ENCODE measurements at regions not wholly inside any gene's neighbourhood (a gene's known extent, or its start where the extent isn't known, plus 50 kb on each side); places are given as distances from the start of the nearest gene placed in this dataset.
"Not testable (repeated sequence)": the region's sequence is repeated elsewhere in the genome, so short reads cannot be mapped to it uniquely, and the experiment has no call there.

DNA sequence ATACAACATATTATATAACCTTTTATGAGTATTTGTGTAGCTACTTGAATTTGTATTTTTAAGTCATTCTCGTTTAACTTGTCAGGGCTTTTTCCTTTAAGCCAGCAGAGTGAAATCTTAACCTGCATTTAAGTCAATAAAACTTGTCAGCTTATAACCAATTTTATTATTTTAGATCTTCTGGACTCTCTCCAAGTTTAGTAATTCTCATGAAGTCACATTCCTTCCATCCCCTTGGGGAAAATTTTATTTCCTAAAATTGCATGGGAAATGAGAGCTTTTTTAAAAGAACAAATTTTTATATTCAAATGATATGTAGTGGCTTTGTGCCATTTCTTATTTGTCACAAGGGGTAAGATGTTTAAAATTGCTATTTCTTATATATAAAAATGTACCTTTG, 74.0 kb downstream of the SEPTIN7 start:
- intact Hi-C loops (cut with DNase I): loop anchor here in 2 of 10 donors (10.0 kb wide), 2 partner anchors 50 to 70 kb away; partner anchors contain the start of gene SEPTIN7 (in 1 of the 2)
- no peak for DNase-seq
- Histone ChIP-seq H3K27ac (peak overlapping the region in 6 of 12 donors; percentile 2 to 59 (median 22)), H3K9me3 (no peaks in the 10 kb centered on the region), H3K4me3 (no peak overlapping the region), H3K4me1 (peaks cover 0 to 52% (median 23%) of the 10 kb centered on the region in 12 donors), H3K27me3 (no peaks in the 10 kb centered on the region), H3K36me3 (peaks cover 0 to 33% (median 24%) of the 10 kb centered on the region in 9 donors)
- no peak for ATAC-seq
- no peak for TF ChIP-seq POLR2A (IDR thresholded peaks at IDR 0.05)
- TF ChIP-seq, protein P1, sequence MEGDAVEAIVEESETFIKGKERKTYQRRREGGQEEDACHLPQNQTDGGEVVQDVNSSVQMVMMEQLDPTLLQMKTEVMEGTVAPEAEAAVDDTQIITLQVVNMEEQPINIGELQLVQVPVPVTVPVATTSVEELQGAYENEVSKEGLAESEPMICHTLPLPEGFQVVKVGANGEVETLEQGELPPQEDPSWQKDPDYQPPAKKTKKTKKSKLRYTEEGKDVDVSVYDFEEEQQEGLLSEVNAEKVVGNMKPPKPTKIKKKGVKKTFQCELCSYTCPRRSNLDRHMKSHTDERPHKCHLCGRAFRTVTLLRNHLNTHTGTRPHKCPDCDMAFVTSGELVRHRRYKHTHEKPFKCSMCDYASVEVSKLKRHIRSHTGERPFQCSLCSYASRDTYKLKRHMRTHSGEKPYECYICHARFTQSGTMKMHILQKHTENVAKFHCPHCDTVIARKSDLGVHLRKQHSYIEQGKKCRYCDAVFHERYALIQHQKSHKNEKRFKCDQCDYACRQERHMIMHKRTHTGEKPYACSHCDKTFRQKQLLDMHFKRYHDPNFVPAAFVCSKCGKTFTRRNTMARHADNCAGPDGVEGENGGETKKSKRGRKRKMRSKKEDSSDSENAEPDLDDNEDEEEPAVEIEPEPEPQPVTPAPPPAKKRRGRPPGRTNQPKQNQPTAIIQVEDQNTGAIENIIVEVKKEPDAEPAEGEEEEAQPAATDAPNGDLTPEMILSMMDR (IDR thresholded peaks at IDR 0.05): no peak
- WGBS, 4 donors: 52 to 68% (median 59%) methylated on average over 1 of the region's 1 CpG

DNA sequence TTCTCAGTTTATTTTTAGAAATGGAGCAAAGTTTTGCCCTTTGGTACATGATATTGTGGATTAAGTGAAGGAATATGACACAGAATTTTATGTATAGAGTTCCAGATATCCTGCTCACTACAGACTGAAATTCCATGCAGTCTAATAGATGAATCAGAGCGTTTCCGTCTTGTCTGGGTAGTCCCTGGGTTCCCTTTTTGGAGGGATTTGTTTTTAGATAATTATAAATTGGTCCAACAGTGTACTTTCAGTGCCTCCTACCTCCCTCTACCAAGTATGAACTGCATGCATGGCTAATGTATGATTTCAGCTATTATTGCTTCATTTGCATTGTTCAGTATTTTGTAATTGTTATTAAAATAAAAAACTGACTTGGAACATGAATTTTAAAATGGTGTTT, 74.4 kb downstream of the SEPTIN7 start:
- intact Hi-C loops (cut with DNase I): loop anchor here in 2 of 10 donors (10.0 kb wide), 2 partner anchors 50 to 70 kb away; partner anchors contain the start of gene SEPTIN7 (in 1 of the 2)
- H3K4me3 ChIP-seq: no peak overlapping the region
- no peaks in the 10 kb centered on the region for H3K27me3 ChIP-seq
- H3K27ac ChIP-seq: peak overlapping the region in 5 of 12 donors; percentile 2 to 59 (median 17)
- no peak for TF ChIP-seq POLR2A (IDR thresholded peaks at IDR 0.05)
- TF ChIP-seq, protein P1 (IDR thresholded peaks at IDR 0.05): no peak
- peak in 2 of 4 donors; percentile 39 to 65 for ATAC-seq
- DNase-seq: no peak
- H3K9me3 ChIP-seq: no peaks in the 10 kb centered on the region
- H3K4me1 ChIP-seq: peaks cover 0 to 48% (median 23%) of the 10 kb centered on the region in 12 donors
- peaks cover 0 to 34% (median 24%) of the 10 kb centered on the region in 9 donors for H3K36me3 ChIP-seq
- WGBS, 4 donors: 47 to 69% (median 67%) methylated on average over 2 of the region's 2 CpGs

DNA sequence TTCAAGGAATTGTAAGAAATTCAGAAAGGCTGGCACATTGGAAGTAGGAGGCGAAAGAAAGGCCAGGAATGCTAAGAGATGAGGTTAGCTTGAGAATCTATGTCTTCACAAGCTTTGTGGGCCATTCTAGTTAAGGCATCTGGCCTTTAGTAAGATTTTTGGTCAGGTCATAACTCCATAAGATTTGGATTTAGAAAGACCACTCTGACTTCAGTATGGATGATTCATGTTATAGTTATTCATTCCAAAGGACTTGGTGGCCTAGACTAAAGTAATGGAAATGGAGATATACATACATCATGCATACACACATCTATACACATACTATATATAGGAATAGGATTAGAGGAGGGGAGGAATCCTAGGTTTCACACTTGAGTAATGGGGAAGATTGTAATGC, 77.5 kb downstream of the SEPTIN7 start:
- ATAC-seq (no peak), DNase-seq (no peak)
- H3K36me3 ChIP-seq: peaks cover 0 to 52% (median 38%) of the 10 kb centered on the region in 9 donors
- H3K9me3 ChIP-seq: no peaks in the 10 kb centered on the region
- no peak overlapping the region for H3K4me3 ChIP-seq
- no peaks in the 10 kb centered on the region for H3K27me3 ChIP-seq
- 90 to 100% (median 95%) methylated on average over 1 of the region's 1 CpG for WGBS, 4 donors
- H3K27ac ChIP-seq: no peak overlapping the region
- intact Hi-C loops (cut with DNase I): loop anchor here in 2 of 10 donors (10.0 kb wide), 2 partner anchors 54 to 74 kb away; partner anchors contain the start of gene SEPTIN7 (in 1 of the 2)
- TF ChIP-seq, protein P1 (IDR thresholded peaks at IDR 0.05): no peak
- no peak for TF ChIP-seq POLR2A (IDR thresholded peaks at IDR 0.05)
- H3K4me1 ChIP-seq: peaks cover 0 to 42% (median 14%) of the 10 kb centered on the region in 12 donors

DNA sequence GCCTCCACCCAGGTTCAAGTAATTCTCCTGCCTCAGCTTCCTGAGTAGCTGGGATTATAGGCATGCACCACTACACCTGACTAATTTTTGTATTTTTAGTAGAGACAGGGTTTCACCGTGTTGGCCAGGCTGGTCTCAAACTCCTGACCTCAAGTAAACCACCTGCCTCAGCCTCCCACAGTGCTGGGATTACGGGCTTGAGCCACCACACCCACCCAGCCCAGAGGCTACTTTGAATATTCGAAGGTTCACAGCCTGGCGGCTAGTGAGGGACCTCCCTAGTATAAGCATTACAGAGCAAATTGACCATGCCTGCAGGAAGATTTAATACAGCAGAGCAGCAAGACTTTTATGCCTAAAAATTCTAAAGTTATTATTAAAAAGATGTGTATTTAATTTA, 86.6 kb downstream of the SEPTIN7 start:
- not testable (repeated sequence) for H3K9me3 ChIP-seq, H3K27ac ChIP-seq, H3K27me3 ChIP-seq, H3K4me3 ChIP-seq, H3K4me1 ChIP-seq, DNase-seq, ATAC-seq
- peaks cover 0 to 99% (median 66%) of the 10 kb centered on the region in 9 donors for H3K36me3 ChIP-seq
- intact Hi-C loops (cut with DNase I): loop anchor here in 1 of 10 donors (5.0 kb wide), 1 partner anchor 180 kb away; no protein-coding TSS in a partner anchor
- 88 to 93% (median 89%) methylated on average over 4 of the region's 4 CpGs for WGBS, 4 donors

Measured in heart left ventricle (tissue), 16 donors.